Stomach (tissue), 8 donors: ENCODE measurements at regions not wholly inside any gene's neighbourhood (a gene's known extent, or its start where the extent isn't known, plus 50 kb on each side); places are given as distances from the start of the nearest gene placed in this dataset.

ENCODE experiments used
- DNase-seq, 2 donors: peaks; one replicate each; pipeline versions ENCODE4 v3.0.0 to v3.0.0-alpha.2; 2013 to 2019
- H3K27ac ChIP-seq, 5 donors: fragments of 200-600 bp in 4 of 5; sonication (generic) in 4 of 5; one replicate each; pipeline ENCODE4 v1.5.1; 2013 to 2019; ENCODE audit warnings: mild to moderate bottlenecking in 1 of 5, moderate library complexity in 1 of 5
- H3K27me3 ChIP-seq, 3 donors: fragments of 200-600 bp; sonication (generic); one replicate each; pipeline ENCODE4 v1.5.1; 2017 to 2019; ENCODE audit warnings: mixed run types in 1 of 3
- H3K36me3 ChIP-seq, 4 donors: fragments of 200-600 bp; sonication (generic); 1 replicate in 3 of 4; 2 replicates in 1 of 4; pipeline ENCODE4 v1.5.1; 2016 to 2019
- H3K4me1 ChIP-seq, 4 donors: fragments of 200-600 bp; sonication (generic); one replicate each; pipeline ENCODE4 v1.5.1; 2016 to 2019
- H3K4me3 ChIP-seq, 4 donors: fragments of 200-600 bp; sonication (generic) in 3 of 4; one replicate each; pipeline ENCODE4 v1.5.1; 2016 to 2019; ENCODE audit warnings: mild to moderate bottlenecking in 1 of 4
- H3K9me3 ChIP-seq, 4 donors: fragments of 200-600 bp; sonication (generic); one replicate each; pipeline ENCODE4 v1.5.1; 2016 to 2019
- EP300 ChIP-seq: sonication (generic); formaldehyde crosslinking; IDR thresholded peaks from one replicate; pipeline ENCODE4 v1.6.1; 2017; ENCODE audit warnings: antibody characterized with exemption
- POLR2A ChIP-seq, 4 donors: fragments of 450-650 bp; IDR thresholded peaks; one replicate each; pipeline ENCODE4 v1.6.1; 2016; ENCODE audit warnings: antibody characterized with exemption in 4 of 4, control low read depth in 2 of 4, mild to moderate bottlenecking in 1 of 4, moderate library complexity in 1 of 4
- POLR2AphosphoS5 ChIP-seq, 3 donors: sonication (generic); formaldehyde crosslinking; IDR thresholded peaks; one replicate each; pipeline ENCODE4 v1.6.1; 2016; ENCODE audit warnings: antibody characterized with exemption in 3 of 3
- WGBS, 5 donors: extraction: QIAGEN DNeasy Blood & Tissue Kit in 3 of 5; methylation state at CpG; one replicate each; pipeline versions ENCODE4 v1.1.5 to v1.1.7; 2013 to 2018; 5-methylcytosine and 5-hydroxymethylcytosine counted together
- intact Hi-C: fragments of 100-400 bp; cut with DNase I; formaldehyde crosslinking; loops from one replicate; pipeline ENCODE4 v1.15.1; 2023; ENCODE audit warnings: low total_unique reads
- TF ChIP-seq, protein P1 (sequence below), 7 experiments: fragments of 450-650 bp in 4 of 7; fragments of 200-600 bp in 3 of 7; sonication (generic) in 3 of 7; IDR thresholded peaks; one replicate each; pipeline ENCODE4 v1.5.1; 2016 to 2019; ENCODE audit warnings: antibody characterized with exemption in 7 of 7, control low read depth in 2 of 7, mild to moderate bottlenecking in 1 of 7
- donor health status: healthy with polysubstance abuse.
- donor health status: Bipolar disorder and iron deficiency.
- donor health status: healthy.

DNA sequence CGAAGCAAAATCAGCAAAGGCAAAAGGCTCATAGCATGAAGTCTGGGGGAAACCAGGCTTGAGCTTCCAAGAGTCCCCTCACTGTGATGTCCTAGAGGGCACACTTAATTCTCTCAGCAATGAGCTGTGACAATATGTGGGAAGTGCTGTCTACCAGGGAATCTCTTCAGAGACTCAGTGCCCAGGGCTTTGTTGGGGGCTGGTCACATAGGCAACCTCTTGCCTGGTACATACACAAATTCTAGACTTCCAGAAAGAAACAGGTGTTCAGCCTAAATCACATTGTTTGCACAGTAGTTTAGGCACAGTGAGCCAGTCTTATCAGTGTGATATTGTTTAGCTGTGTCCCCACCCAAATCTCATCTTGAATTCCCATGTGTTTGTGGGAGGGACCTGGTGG is 400.5 kb downstream of the PRDM2 start:
- Histone ChIP-seq H3K4me1 (no peaks in the 10 kb centered on the region), H3K27me3 (no peaks in the 10 kb centered on the region), H3K4me3 (no peak overlapping the region), H3K27ac (no peak overlapping the region), H3K9me3 (peaks cover 0 to 6% (median 0%) of the 10 kb centered on the region in 4 donors), H3K36me3 (no peaks in the 10 kb centered on the region)
- 93 to 100% (median 96%) methylated on average over 1 of the region's 1 CpG for WGBS, 5 donors
- DNase-seq = no peak
- intact Hi-C loops = no loop called here
- TF ChIP-seq, protein P1, sequence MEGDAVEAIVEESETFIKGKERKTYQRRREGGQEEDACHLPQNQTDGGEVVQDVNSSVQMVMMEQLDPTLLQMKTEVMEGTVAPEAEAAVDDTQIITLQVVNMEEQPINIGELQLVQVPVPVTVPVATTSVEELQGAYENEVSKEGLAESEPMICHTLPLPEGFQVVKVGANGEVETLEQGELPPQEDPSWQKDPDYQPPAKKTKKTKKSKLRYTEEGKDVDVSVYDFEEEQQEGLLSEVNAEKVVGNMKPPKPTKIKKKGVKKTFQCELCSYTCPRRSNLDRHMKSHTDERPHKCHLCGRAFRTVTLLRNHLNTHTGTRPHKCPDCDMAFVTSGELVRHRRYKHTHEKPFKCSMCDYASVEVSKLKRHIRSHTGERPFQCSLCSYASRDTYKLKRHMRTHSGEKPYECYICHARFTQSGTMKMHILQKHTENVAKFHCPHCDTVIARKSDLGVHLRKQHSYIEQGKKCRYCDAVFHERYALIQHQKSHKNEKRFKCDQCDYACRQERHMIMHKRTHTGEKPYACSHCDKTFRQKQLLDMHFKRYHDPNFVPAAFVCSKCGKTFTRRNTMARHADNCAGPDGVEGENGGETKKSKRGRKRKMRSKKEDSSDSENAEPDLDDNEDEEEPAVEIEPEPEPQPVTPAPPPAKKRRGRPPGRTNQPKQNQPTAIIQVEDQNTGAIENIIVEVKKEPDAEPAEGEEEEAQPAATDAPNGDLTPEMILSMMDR (IDR thresholded peaks at IDR 0.05) = no peak
- no peak for TF ChIP-seq POLR2AphosphoS5 (IDR thresholded peaks at IDR 0.05)
- no peak for TF ChIP-seq EP300

DNA sequence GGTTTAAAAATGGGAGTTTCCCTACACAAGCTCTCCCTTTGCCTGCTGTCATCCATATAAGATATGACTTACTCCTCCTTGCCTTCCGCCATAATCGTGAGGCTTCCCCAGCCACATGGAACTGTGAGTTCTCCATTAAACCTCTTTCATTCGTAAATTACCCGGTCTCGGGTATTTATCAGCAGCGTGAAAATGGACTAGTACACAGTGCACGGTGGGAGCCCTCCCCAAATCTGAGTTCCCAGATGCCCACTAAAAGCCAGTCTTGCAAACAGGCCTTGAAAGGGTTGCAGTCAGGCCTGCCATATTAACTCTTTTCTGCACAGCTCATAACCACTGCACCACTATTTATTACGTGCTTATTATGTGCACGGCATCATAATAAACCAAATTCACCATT is 400.9 kb downstream of the PRDM2 start:
- H3K9me3 ChIP-seq = peaks cover 0 to 6% (median 0%) of the 10 kb centered on the region in 4 donors

DNA sequence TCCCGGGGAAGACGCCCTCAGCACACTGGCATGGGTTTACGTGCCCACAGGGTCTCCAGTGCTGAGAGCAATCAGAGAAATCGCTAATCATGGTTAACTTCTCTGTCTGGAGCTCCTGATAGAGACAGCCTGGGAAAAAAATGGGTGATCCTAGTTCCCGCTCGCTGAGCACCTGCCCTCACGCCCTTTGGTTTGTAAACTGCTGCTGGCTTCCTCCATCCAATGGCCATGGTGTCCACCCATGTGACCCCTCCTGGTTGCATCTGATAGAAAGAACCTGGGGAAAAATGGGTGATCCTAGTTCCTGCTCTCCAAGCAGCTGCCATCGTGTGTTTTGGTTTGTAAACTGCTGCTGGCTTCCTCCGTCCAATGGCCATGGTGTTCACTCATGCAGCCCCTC is 402.2 kb downstream of the PRDM2 start:
- intact Hi-C loops = no loop called here
- H3K9me3 ChIP-seq = peaks cover 0 to 3% (median 0%) of the 10 kb centered on the region in 4 donors

More for the DNA sequence above, 400.9 kb downstream of the PRDM2 start:
- Histone ChIP-seq H3K4me1 (no peaks in the 10 kb centered on the region), H3K36me3 (no peaks in the 10 kb centered on the region), H3K27ac (no peak overlapping the region), H3K4me3 (no peak overlapping the region), H3K27me3 (no peaks in the 10 kb centered on the region)
- DNase-seq = no peak
- TF ChIP-seq, protein P1 (IDR thresholded peaks at IDR 0.05) = no peak
- TF ChIP-seq POLR2A (IDR thresholded peaks at IDR 0.05) (no peak), EP300 (no peak), POLR2AphosphoS5 (IDR thresholded peaks at IDR 0.05) (no peak)
- 84 to 89% (median 87%) methylated on average over 9 of the region's 9 CpGs for WGBS, 5 donors
- intact Hi-C loops = no loop called here

DNA sequence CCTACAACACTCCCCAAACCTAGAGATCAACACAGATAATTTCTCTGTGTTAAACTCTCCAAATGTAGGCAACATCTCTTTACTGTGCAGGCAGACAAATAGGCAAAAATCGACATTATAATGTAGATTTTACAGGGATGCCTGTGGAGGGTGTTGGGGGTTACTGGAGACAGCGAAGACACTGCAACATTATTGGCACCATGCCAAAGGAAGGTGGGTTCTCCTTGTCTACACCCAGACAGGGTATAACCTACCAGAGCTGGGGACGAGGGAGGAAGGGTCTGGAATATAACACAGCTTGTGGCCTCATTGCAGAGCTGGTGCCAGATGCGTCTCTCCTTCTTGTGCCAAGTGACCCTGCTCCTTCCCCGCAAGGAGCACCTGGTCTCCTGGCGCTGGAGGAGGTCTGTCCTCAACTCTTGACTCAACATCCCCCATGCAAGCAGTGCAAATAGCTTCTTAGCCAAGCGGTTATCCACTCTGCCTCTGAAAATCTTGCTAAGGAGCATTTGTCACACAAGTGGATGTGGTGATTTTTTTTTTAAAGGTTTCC is 404.0 kb downstream of the PRDM2 start:
- H3K9me3 ChIP-seq = no peaks in the 10 kb centered on the region
- no peaks in the 10 kb centered on the region for H3K36me3 ChIP-seq
- DNase-seq = no peak
- peaks cover 0 to 6% (median 0%) of the 10 kb centered on the region in 4 donors for H3K4me1 ChIP-seq
- no peak overlapping the region for H3K4me3 ChIP-seq
- intact Hi-C loops = no loop called here
- no peaks in the 10 kb centered on the region for H3K27me3 ChIP-seq
- WGBS, 5 donors = 75 to 88% (median 86%) methylated on average over 7 of the region's 7 CpGs
- no peak overlapping the region for H3K27ac ChIP-seq
- TF ChIP-seq POLR2A (IDR thresholded peaks at IDR 0.05) (no peak), EP300 (no peak), POLR2AphosphoS5 (IDR thresholded peaks at IDR 0.05) (no peak)
- TF ChIP-seq, protein P1 (IDR thresholded peaks at IDR 0.05) = no peak

More for the DNA sequence above, 402.2 kb downstream of the PRDM2 start:
- no peak overlapping the region for H3K4me3 ChIP-seq
- no peaks in the 10 kb centered on the region for H3K4me1 ChIP-seq
- no peaks in the 10 kb centered on the region for H3K36me3 ChIP-seq
- DNase-seq = no peak
- no peak overlapping the region for H3K27ac ChIP-seq
- TF ChIP-seq EP300 (no peak), POLR2AphosphoS5 (IDR thresholded peaks at IDR 0.05) (no peak), POLR2A (IDR thresholded peaks at IDR 0.05) (no peak)
- TF ChIP-seq, protein P1 (IDR thresholded peaks at IDR 0.05) = no peak
- WGBS, 5 donors = 72 to 86% (median 81%) methylated on average over 9 of the region's 9 CpGs
- no peaks in the 10 kb centered on the region for H3K27me3 ChIP-seq
